NCI-H2227 (cell line): ENCODE measurements at regions not wholly inside any gene's neighbourhood (a gene's known extent, or its start where the extent isn't known, plus 50 kb on each side); places are given as distances from the start of the nearest gene placed in this dataset.
"Not testable (repeated sequence)": the region's sequence is repeated elsewhere in the genome, so short reads cannot be mapped to it uniquely, and the experiment has no call there.

ENCODE experiments used
- DNase-seq: peaks from one replicate; lab custom pipeline; 2025; ENCODE audit not compliant: unreplicated experiment; lab: John Stamatoyannopoulos, UW

DNA sequence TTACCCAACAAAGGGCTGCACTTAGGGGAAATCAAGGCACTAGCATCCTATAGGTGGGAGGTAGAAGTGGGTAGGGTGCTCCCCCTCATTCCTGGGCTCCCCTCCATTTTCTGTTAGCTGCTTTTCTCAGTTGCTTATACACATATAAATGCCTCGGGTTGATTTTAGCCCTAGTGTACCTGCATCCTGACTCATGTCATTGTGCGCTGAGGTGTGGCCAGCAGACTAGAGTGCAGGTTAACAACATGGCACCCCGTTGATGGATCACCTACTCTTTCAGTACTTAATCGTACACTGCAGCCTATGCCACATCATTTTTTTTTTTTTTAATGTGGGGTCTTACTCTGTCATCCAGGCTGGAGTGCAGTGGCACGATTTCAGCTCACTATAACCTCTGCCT lies 144.0 kb upstream of the ITGB1 start:
- no peak for DNase-seq

DNA sequence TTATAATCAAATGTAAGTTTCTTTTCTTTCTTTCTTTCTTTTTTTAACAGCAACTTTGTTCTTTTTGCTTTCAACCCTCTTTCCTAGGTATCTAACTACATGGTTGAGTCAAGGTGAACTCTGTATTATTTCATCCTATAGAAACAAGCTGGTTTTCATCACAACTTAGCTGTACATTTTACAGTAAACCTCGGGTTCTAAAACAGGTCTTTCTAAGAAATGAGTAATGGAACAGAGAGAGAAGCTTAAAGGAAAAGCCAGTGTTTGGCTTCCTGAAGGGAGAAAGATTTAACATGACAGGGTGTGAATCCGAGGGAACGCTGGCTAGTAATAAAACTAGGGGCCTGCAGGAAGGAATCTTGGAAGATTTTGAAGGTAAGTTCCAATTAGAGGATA lies 143.4 kb upstream of the ITGB1 start:
- no peak for DNase-seq

DNA sequence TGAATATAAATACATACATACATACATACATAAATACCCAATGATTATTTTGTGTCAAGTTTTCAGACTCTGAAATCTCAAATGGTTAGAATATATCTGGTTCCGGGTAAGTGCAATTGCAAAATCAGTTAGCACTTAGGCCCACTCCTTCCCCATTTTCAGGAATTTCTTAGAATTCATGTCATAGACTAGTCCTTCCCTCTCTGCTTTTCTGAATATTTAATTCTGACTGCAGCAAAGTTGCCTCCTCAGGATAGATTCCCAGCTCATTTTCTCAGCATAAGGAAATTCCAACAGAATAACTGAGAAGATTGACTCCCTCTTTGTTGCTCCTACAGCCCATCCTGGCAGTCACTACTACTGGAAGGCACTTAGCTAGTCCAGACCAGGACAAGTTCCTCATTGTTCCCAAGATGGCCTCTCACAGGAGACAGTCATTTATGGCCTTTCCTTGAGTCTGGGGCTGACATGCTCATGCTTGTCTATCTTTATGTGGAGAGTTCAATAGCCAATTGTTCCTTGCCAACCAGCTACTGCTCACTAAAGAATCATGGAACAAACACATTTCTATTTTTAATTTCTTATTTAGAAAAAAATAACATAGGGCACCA lies 142.9 kb upstream of the ITGB1 start:
- DNase-seq: no peak

DNA sequence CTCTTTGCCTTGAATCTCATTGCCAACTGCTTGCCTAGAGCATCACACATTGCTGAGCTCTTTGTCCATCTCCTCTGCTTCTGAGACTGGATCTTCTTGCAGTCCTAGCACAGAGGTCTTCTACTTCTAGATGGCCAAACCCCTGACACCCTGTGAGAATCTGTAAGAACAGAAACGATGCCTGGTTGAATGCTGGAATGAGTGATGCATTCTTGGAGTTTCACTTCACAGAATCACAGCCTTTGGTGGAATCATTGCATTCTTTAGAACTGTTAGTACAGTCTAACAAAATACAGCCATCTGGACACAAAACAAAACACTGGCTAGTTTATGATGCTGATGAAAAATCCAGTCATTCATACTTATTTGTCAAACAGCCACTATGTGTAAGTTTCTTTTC lies 141.7 kb upstream of the ITGB1 start:
- DNase-seq: no peak

DNA sequence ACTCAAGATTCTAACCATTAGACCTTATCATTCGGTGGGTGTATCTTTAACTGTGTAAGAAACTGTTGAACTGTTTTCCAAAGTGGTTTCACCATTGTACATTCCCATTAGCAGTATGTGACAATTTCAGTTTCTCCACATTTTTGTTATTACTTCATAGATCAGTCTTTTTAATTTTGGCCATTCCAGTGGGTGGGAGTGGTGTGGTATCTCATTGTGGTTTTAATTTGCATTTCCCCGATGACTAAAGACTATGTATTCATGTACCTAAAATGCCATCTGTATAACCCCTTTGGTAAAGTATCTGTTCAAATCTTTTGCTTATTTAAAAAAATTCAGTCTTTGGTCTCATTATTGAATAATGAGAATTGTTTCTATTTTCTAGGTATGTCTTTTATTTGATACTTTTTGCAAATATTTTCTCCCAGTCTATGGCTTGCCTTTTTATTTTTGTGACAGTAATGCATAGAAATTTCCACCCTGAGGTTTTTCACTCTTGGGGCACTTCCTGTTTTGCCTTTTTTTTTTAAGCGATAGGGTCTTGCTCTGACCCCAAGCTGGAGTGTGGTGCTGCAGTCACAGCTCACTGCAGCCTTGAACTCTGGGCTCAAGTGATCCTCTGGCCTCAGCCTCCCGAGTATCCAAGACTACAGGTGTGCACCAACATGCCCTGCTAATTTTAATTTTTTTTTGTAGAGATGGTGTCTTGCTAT lies 141.1 kb upstream of the ITGB1 start:
- DNase-seq: no peak

DNA sequence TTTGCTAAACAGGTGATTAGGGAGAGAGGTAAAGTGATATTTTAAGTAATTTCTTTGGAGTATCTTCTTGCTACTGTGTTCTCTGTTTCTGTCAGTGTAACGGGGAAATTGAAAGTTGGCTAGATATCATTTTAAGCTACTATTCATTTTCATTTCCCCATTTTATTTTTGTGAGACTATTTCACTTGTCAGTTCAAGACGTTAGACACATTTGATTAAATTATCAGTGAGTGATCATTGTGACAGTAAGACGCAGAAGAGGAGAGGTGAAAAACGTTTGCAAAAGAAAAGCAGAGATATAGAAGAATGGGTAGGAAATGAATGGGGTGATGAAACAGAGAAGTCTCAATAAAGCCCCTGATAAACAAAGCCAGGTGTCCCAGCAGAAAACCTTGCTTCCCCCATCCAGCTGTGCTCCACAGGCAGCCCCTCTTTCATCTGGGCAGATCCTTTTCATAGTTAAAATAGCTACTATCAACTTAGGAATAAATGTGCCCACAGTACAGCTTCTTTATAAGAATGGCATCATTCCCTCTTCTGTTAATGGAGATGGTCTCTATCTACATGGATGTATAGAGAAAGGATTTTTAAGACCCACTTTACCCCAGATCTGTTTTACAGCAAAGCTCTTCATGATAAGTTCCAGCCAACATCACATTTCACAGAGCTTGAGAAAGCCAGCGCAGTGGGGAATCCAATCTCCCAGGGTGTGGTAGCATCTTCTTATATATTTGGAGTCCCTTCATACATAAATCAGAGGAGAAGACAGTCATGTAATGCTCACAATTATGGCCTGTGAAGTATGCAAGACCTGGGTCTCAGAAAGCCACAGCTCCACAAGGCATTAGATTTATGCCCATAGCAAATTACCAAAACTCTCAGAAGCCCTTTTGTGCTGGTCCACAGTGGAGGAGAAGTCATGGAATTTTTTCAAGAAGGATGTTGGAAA lies 138.1 kb upstream of the ITGB1 start:
- no peak for DNase-seq

DNA sequence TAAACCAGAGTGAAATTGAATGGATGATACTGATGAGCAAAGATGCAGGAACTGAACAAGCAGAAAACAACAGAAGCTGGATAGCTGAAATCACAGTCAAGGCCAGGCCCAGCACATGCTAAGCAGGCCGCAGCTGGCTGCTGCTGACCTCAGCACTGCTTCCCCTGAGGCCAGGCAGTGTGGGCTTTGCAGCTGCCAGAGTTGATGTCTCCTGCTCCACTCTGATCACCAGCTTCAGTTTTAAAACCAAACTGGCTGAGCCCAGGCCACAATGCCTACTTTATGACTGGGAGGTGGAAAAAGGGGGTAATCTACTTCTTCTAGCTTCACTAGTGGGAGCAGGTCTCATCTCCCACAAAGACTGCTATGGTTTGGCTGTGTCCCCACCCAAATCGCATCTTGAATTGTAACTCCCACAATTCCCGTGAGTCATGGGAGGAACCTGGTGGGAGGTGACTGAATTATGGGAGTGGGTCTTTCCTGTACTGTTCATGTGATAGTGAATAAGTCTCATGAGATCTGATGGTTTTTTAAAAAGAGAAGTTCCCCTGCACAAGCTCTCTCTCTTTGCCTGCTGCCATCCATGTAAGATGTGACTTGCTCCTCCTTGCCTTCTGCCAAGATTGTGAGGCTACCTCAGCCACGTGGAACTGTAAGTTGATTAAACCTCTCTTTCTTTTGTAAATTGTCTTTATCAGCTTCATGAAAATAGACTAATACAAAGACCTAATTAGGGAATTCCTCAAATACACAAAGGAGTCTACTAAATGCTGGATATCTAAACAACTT lies 136.4 kb upstream of the ITGB1 start:
- DNase-seq: no peak

DNA sequence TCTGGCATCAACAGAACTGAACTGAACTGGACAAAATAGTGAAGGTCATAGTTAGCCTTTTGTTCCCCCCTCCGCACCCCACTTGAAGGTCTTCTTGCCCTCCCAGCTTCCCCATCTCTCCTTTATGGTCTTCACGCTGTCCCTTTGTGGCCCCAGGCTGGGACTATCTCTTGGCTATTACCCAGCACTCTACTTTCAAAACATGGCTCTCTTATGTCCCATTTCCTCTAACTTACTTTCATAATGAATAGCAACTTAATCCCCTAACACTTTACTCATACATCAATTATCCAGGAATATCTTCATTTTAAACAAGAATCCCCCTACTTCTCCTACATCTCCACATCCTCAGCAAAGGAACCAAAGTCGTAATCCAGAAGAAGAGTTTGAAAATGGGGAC lies 135.3 kb upstream of the ITGB1 start:
- no peak for DNase-seq

DNA sequence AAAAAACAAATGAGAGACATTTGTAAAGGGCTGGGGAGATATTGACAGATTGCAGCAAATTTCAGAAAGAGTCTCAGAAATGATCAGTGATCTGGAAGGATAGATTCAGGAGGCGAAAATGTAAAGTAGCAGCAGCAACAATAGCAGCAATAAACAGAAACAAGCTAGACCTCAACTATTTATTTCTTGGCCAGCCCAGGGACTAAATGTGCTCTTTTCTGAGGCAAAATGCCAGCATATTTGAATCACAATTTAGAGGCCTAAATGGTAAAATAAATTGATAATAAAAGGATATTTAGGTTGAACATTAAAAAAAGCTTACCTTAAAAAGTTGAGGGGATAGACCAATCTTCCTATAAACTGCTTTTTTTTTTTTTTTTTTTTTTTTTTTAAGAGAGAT lies 134.6 kb upstream of the ITGB1 start:
- DNase-seq: no peak

DNA sequence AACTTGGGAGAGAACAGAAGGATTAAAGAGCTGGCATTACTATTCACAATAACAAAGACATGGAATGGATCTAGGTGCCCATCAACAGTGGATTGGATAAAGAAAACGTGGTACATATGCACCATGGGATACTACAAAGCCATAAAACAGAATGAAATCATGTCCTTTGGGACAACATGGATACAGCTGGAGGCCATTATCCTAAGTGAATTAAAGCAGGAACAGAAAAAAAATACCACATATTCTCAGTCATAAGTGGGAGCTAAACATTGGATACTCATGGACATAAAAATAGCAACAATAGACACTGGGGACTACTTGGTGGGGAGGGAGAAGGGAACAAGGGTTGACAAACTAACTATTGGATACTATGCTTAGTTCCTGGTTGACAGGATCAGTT lies 133.2 kb upstream of the ITGB1 start:
- DNase-seq: no peak

DNA sequence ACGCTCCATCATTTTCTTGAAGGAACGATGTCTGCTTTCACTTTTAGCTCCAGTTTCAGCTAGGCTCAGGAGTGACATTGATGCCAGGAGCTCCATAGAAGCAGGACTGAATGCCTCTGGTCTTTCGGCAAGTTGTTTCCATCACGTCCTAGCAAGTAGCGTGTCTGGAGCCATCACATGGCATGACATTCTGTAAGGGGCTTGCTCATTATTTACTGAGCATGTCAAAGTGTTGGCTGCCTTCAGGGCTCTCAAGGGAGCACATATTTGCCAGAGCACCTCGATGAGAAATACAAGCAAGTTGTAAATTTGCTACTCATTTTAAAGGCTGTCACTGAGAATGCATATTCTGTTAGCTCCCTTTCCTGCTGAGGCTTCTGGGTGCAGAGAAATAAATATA lies 131.0 kb upstream of the ITGB1 start:
- DNase-seq: no peak

DNA sequence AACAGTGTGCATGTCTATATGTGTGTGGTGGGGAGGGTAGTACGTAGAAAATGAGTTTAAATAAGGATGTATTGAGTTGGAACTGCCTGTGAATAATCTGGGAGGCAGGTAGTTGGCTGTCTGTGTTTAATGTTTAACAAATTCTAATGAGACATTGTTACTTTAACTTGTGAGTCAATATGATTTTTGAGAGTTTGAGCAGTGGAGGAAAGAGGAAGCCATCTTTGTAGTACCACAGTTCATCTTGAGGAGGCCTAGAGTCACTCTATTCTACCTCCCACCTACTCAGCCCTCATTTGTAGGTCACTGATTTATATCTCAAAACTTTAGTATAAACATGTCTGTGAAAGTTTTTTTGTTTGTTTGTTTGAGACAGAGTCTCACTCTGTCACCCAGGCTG lies 129.9 kb upstream of the ITGB1 start:
- DNase-seq: no peak

DNA sequence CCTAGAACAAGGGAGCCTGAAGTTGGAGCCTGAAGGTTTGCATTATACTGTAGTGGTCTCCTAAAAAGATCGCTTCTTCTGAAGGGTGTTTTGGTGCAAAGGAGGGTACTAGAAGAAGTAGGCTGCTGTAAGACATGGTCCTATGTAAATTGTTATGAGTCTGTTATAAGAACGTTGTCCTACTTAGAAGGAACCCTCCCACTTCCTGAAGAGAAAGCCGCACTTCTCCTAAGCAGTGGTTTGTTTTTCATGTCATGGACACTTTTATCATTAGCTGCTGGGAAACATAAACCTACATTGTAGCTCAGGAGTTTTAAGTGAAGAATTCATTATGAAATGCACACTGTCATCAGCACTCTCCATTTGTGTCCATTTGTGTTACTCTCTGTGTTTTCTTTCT lies 129.1 kb upstream of the ITGB1 start:
- DNase-seq: no peak

DNA sequence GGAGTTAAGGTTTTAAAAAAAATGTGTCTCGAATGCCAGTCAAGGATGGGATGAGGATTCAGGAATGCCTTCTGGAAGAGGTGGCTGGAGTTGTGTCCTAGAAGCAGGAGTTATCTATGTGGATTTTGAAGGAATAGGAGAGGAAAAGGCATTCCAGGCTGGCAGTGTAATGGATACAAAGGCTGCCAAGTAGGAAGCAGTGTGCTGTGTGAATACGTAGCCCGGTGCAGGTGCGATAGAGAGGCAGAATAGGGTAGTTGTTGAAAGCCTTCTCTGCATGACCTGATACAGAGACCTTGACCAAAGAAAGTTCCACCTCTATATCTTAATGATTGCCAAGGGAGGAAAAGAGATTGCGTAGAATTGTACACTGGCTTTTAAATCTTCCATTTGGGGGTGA lies 128.1 kb upstream of the ITGB1 start:
- no peak for DNase-seq

DNA sequence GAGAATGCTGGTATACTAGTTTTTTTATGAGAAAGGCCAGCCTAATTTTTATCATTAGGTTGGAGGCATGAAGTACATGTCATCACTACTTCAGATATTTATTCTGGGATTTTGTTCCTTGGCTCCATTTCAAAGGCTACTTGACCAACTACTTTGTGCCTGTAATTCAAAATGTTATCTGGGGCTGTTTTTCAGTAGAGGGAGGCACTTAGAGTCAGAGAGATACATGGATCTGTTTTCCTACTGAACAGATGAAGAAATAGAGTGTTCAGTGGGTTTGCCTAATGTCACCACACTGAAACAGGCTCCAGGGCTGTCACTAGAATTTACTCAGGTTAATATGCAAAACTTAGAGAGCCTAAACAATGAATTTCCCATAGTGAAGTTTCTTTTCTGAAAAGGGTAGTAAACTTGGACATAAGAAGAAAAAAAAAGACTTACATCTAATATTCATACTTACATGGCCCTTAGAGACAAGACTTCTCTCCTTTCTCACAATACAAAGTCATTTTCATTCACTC lies 127.3 kb upstream of the ITGB1 start:
- DNase-seq: no peak

DNA sequence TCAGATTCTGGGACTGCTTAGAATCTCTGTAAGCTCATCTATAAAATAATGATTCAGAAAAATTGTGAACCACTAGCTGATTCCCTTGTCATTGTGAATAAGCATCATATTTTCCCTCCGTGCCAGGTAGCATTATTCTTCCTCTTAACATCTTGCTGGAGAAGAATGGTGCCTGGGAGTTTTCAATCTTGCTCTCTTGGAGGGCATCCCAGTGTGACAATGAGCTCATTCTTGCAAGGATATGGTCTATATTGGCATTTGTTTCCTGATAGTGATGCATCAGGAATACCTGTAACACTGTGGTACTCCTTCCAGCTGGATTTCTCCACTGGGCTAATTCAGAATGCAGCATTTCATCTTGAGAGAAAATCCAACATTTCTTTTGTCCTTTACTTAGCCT lies 126.4 kb upstream of the ITGB1 start:
- no peak for DNase-seq

DNA sequence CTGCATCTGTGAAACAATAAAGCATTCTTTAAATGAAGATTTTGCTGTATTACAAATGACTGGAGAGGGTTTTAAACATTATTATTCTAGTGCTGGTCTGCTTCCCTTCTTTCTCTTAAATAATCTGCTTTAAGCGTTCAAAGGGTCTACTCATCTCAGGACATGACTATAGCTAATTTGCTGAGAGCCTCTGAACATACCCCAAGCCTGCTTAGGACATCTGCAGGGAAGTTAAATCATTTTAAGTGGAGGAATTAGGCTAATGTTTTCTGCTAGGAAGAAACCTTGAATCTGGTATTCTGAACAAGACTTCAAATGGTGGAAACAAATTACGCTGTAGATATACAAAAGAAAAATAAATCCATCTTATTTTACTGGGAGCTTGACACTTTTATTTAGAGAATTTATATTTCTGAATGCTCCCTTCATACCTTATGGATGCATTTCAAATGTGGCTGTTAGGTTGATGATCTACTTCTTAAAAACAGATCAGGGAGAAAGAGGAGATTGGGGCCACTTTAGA lies 124.4 kb upstream of the ITGB1 start:
- no peak for DNase-seq

DNA sequence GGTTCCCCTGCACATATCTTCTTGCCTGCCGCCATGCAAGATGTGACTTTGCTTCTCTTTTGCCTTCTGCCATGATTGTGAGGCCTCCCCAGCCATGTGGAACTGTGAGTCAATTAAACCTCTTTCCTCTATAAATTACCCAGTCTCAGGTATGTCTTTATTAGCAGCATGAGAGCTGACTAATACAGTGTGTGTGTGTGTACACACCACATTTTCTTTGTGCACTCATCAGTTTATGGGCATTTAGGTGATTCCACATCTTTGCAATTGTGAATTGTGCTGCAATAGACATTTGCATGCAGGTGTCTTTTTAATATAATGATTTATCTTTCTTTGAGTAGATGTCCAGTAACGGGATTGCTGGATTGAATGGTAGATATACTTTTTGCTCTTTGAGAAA lies 122.4 kb upstream of the ITGB1 start:
- not testable (repeated sequence) for DNase-seq

DNA sequence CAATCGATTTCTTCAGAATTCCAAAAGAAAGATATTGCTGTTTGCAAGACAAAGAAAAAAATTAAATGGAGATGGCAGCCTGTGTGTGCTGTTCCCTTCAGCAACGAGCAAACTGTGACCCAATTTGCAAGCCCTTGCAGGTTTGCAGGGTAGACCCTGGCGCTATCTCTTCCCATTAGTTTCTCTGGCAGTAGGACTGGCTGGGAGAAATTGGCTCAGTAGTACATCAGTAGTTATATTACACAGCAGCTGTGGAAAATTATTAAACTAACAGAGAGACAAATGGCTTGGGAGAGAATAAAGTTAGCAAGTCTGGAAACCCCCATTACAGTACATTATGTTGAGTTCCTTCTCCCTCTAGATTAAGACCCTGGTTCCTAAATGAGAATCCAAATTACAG lies 116.4 kb upstream of the ITGB1 start:
- no peak for DNase-seq

DNA sequence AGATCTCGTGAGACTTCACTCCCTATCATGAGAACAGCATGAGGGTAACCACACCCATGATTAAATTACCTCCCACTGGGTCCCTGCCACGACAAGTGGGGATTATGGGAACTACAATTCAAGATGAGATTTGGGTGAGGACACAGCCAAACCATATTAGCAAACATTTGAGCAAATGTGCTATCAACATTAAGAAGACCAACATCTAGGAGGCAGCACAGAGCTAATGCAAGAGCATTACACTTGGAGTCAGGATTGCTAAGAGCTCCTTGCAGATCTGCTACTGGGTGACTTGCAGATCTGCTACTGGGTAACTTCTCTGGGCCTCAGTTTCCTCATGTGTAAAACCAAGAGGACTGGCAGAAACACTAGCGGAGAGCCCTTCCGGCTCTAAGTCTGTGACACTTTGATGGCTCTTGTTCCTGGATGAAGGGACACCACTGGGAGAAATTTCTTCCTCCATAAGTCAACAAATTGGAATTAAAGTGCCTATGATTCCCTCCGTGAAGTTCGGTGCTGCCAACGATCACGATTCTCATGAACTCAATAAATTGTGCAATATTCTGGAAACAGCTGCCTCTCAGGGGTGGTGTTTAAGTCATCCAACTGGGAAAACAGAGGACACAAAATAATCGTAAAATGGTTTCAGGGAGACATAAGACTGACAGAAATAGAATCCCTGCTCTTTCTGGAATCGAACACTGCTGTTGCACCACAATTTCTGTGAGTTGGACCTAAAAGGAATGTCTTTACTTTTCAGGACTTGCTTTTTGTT lies 115.8 kb upstream of the ITGB1 start:
- no peak for DNase-seq
